Mucosa of rectum (tissue), 2 donors: ENCODE measurements at regions not wholly inside any gene's neighbourhood (a gene's known extent, or its start where the extent isn't known, plus 50 kb on each side); places are given as distances from the start of the nearest gene placed in this dataset.

Experiments
- H3K27ac ChIP-seq, 2 donors: one replicate each; pipeline ENCODE4 v1.7.0; 2013; ENCODE audit warnings: inconsistent platforms in 2 of 2, low read depth in 2 of 2, low read length in 2 of 2
- H3K27me3 ChIP-seq, 2 donors: one replicate each; pipeline ENCODE4 v1.7.0; 2013; ENCODE audit warnings: low read length in 2 of 2; ENCODE audit not compliant: control insufficient read depth in 2 of 2, insufficient read depth in 2 of 2
- H3K36me3 ChIP-seq, 2 donors: one replicate each; pipeline ENCODE4 v1.7.0; 2013; ENCODE audit warnings: low read length in 2 of 2; ENCODE audit not compliant: control insufficient read depth in 2 of 2, insufficient read depth in 2 of 2
- H3K4me1 ChIP-seq, 2 donors: one replicate each; pipeline ENCODE4 v1.7.0; 2013; ENCODE audit warnings: low read length in 2 of 2, mild to moderate bottlenecking in 1 of 2; ENCODE audit not compliant: control insufficient read depth in 2 of 2, insufficient read depth in 2 of 2
- H3K4me3 ChIP-seq, 2 donors: one replicate each; pipeline ENCODE4 v1.7.0; 2013; ENCODE audit warnings: low read length in 2 of 2
- H3K9ac ChIP-seq, 2 donors: one replicate each; pipeline ENCODE4 v1.7.0; 2013; ENCODE audit warnings: low read length in 2 of 2, low read depth in 1 of 2, mild to moderate bottlenecking in 1 of 2
- H3K9me3 ChIP-seq, 2 donors: one replicate each; pipeline ENCODE4 v1.7.0; 2013; ENCODE audit warnings: low read length in 2 of 2; ENCODE audit not compliant: control insufficient read depth in 2 of 2
- donor health status: healthy.
- donor health status: Normal muscosa, but diverticular disease.

- Histone ChIP-seq H3K36me3 (no peaks in the 10 kb centered on the region), H3K4me1 (no peaks in the 10 kb centered on the region), H3K27me3 (no peaks in the 10 kb centered on the region), H3K9me3 (peaks cover 0 to 5% of the 10 kb centered on the region in 2 donors), H3K27ac (no peak overlapping the region), H3K4me3 (no peak overlapping the region), H3K9ac (no peak overlapping the region)
Observed at GRCh38 chr21:19899645-19900044, 1098.6 kb upstream of the NCAM2 start.

- no peak overlapping the region for H3K27ac ChIP-seq
- no peaks in the 10 kb centered on the region for H3K4me1 ChIP-seq
- peaks cover 0 to 5% of the 10 kb centered on the region in 2 donors for H3K9me3 ChIP-seq
- H3K27me3 ChIP-seq: no peaks in the 10 kb centered on the region
- no peak overlapping the region for H3K9ac ChIP-seq
- H3K36me3 ChIP-seq: no peaks in the 10 kb centered on the region
- no peak overlapping the region for H3K4me3 ChIP-seq
Observed at GRCh38 chr21:19900149-19900548, 1098.1 kb upstream of the NCAM2 start.

- H3K9ac ChIP-seq: no peak overlapping the region
- H3K4me1 ChIP-seq: no peaks in the 10 kb centered on the region
- no peaks in the 10 kb centered on the region for H3K36me3 ChIP-seq
- H3K9me3 ChIP-seq: no peaks in the 10 kb centered on the region
- no peak overlapping the region for H3K27ac ChIP-seq
- H3K27me3 ChIP-seq: no peaks in the 10 kb centered on the region
- no peak overlapping the region for H3K4me3 ChIP-seq
Observed at GRCh38 chr21:19908390-19908789, 1089.8 kb upstream of the NCAM2 start.

- H3K9me3 ChIP-seq: no peaks in the 10 kb centered on the region
- no peaks in the 10 kb centered on the region for H3K4me1 ChIP-seq
- H3K27me3 ChIP-seq: no peaks in the 10 kb centered on the region
- no peak overlapping the region for H3K27ac ChIP-seq
- no peak overlapping the region for H3K4me3 ChIP-seq
- no peak overlapping the region for H3K9ac ChIP-seq
- no peaks in the 10 kb centered on the region for H3K36me3 ChIP-seq
Observed at GRCh38 chr21:19914028-19914427, 1084.2 kb upstream of the NCAM2 start.

GRCh38 chr21:19921211-19921610 is 1077.0 kb upstream of the NCAM2 start:
- Histone ChIP-seq H3K4me1 (no peaks in the 10 kb centered on the region), H3K9ac (no peak overlapping the region), H3K27me3 (no peaks in the 10 kb centered on the region), H3K36me3 (no peaks in the 10 kb centered on the region), H3K9me3 (no peaks in the 10 kb centered on the region), H3K4me3 (no peak overlapping the region), H3K27ac (no peak overlapping the region)

- no peaks in the 10 kb centered on the region for H3K4me1 ChIP-seq
- no peak overlapping the region for H3K27ac ChIP-seq
- H3K4me3 ChIP-seq: no peak overlapping the region
- no peak overlapping the region for H3K9ac ChIP-seq
- no peaks in the 10 kb centered on the region for H3K27me3 ChIP-seq
- H3K9me3 ChIP-seq: no peaks in the 10 kb centered on the region
- H3K36me3 ChIP-seq: no peaks in the 10 kb centered on the region
Observed at GRCh38 chr21:19922122-19922521, 1076.1 kb upstream of the NCAM2 start.

GRCh38 chr21:19935467-19935866 is 1062.7 kb upstream of the NCAM2 start:
- Histone ChIP-seq H3K36me3 (no peaks in the 10 kb centered on the region), H3K4me3 (no peak overlapping the region), H3K4me1 (no peaks in the 10 kb centered on the region), H3K27me3 (no peaks in the 10 kb centered on the region), H3K9ac (no peak overlapping the region), H3K27ac (no peak overlapping the region), H3K9me3 (no peaks in the 10 kb centered on the region)

- H3K27ac ChIP-seq: no peak overlapping the region
- H3K9me3 ChIP-seq: no peaks in the 10 kb centered on the region
- H3K27me3 ChIP-seq: no peaks in the 10 kb centered on the region
- no peaks in the 10 kb centered on the region for H3K4me1 ChIP-seq
- H3K9ac ChIP-seq: no peak overlapping the region
- no peak overlapping the region for H3K4me3 ChIP-seq
- no peaks in the 10 kb centered on the region for H3K36me3 ChIP-seq
Observed at GRCh38 chr21:19937619-19938018, 1060.6 kb upstream of the NCAM2 start.

GRCh38 chr21:19941626-19942025 is 1056.6 kb upstream of the NCAM2 start:
- Histone ChIP-seq H3K27me3 (no peaks in the 10 kb centered on the region), H3K9ac (no peak overlapping the region), H3K9me3 (no peaks in the 10 kb centered on the region), H3K36me3 (no peaks in the 10 kb centered on the region), H3K27ac (no peak overlapping the region), H3K4me1 (no peaks in the 10 kb centered on the region), H3K4me3 (no peak overlapping the region)

GRCh38 chr21:19950347-19950746 is 1047.9 kb upstream of the NCAM2 start:
- no peaks in the 10 kb centered on the region for H3K27me3 ChIP-seq
- H3K9ac ChIP-seq: no peak overlapping the region
- no peaks in the 10 kb centered on the region for H3K9me3 ChIP-seq
- H3K27ac ChIP-seq: no peak overlapping the region
- no peaks in the 10 kb centered on the region for H3K36me3 ChIP-seq
- no peaks in the 10 kb centered on the region for H3K4me1 ChIP-seq
- H3K4me3 ChIP-seq: no peak overlapping the region

- H3K9me3 ChIP-seq: no peaks in the 10 kb centered on the region
- H3K27me3 ChIP-seq: no peaks in the 10 kb centered on the region
- H3K9ac ChIP-seq: no peak overlapping the region
- no peak overlapping the region for H3K4me3 ChIP-seq
- H3K27ac ChIP-seq: no peak overlapping the region
- no peaks in the 10 kb centered on the region for H3K4me1 ChIP-seq
- H3K36me3 ChIP-seq: no peaks in the 10 kb centered on the region
Observed at GRCh38 chr21:19969156-19969555, 1029.1 kb upstream of the NCAM2 start.
